Ishikawa (cell line): ENCODE measurements at regions not wholly inside any gene's neighbourhood (a gene's known extent, or its start where the extent isn't known, plus 50 kb on each side); places are given as distances from the start of the nearest gene placed in this dataset.

ENCODE experiments used
- CEBPB ChIP-seq: IDR thresholded peaks from 2 replicates; pipeline ENCODE4 v1.6.1; 2012
- CREB1 ChIP-seq: IDR thresholded peaks from 2 replicates; pipeline ENCODE4 v1.6.1; 2012; ENCODE audit warnings: low read depth
- EGR1 ChIP-seq: IDR thresholded peaks from 2 replicates; pipeline ENCODE4 v1.6.1; 2012
- EP300 ChIP-seq: IDR thresholded peaks from 2 replicates; pipeline ENCODE4 v1.6.1; 2012; ENCODE audit warnings: borderline replicate concordance
- FOXM1 ChIP-seq: IDR thresholded peaks from 2 replicates; pipeline ENCODE4 v1.6.1; 2012; ENCODE audit warnings: low read depth, borderline replicate concordance
- MAX ChIP-seq: IDR thresholded peaks from 2 replicates; pipeline ENCODE4 v1.6.1; 2012
- NFIC ChIP-seq: IDR thresholded peaks from 2 replicates; pipeline ENCODE4 v1.6.1; 2012
- RAD21 ChIP-seq: IDR thresholded peaks from 2 replicates; pipeline ENCODE4 v1.6.1; 2012; ENCODE audit warnings: low read depth
- REST ChIP-seq: IDR thresholded peaks from 2 replicates; pipeline ENCODE4 v1.6.1; 2012; ENCODE audit warnings: low read depth, mild to moderate bottlenecking
- TAF1 ChIP-seq: IDR thresholded peaks from 2 replicates; pipeline ENCODE4 v1.6.1; 2012; ENCODE audit warnings: low read depth, mild to moderate bottlenecking
- TCF12 ChIP-seq: IDR thresholded peaks from 2 replicates; pipeline ENCODE4 v1.6.1; 2012; ENCODE audit warnings: low read depth
- TEAD4 ChIP-seq: IDR thresholded peaks from 2 replicates; pipeline ENCODE4 v1.6.1; 2012
- YY1 ChIP-seq: IDR thresholded peaks from 2 replicates; pipeline ENCODE4 v1.6.1; 2012; ENCODE audit warnings: low read depth
- ZBTB7A ChIP-seq: IDR thresholded peaks from 2 replicates; pipeline ENCODE4 v1.6.1; 2012; ENCODE audit warnings: low read depth
- TF ChIP-seq, protein P1 (sequence below): IDR thresholded peaks from 2 replicates; pipeline ENCODE4 v1.6.1; 2012

DNA sequence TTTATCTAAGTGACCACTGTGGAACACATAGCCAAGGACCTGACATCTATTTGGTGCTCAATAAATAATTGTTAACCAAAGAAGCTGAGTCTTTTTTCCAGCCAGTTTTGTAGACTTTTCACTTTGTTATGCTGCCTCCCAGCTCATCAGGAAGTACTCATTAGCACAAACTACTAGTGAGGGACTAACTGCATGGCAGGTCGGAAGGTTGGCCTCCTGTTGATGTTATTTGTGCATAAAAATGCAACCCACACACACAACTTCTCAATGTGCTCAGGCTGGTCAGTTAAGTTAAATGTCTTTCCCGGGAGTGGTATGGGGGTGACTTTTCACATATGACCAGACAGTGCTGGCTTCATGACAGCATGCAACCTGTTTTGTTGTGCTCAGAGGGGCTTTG, 263.0 kb upstream of the TOPAZ1 start:
- TF ChIP-seq RAD21 (no peak), EGR1 (no peak), CREB1 (no peak), NFIC (no peak), REST (no peak), TCF12 (no peak), YY1 (no peak), MAX (no peak)

GRCh38 chr3:43979645-43980044, 262.0 kb upstream of the TOPAZ1 start:
- no peak for TF ChIP-seq ZBTB7A
- no peak for TF ChIP-seq RAD21
- TF ChIP-seq EGR1: no peak
- no peak for TF ChIP-seq MAX
- no peak for TF ChIP-seq TAF1
- TF ChIP-seq EP300: no peak
- TF ChIP-seq CREB1: no peak
- TF ChIP-seq TCF12: no peak
- no peak for TF ChIP-seq FOXM1
- no peak for TF ChIP-seq YY1
- TF ChIP-seq, protein P1, sequence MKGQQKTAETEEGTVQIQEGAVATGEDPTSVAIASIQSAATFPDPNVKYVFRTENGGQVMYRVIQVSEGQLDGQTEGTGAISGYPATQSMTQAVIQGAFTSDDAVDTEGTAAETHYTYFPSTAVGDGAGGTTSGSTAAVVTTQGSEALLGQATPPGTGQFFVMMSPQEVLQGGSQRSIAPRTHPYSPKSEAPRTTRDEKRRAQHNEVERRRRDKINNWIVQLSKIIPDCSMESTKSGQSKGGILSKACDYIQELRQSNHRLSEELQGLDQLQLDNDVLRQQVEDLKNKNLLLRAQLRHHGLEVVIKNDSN: no peak
- TF ChIP-seq NFIC: no peak
- no peak for TF ChIP-seq CEBPB
- TF ChIP-seq REST: no peak
- TF ChIP-seq TEAD4: no peak

GRCh38 chr3:43994657-43995546, 246.8 kb upstream of the TOPAZ1 start:
- TF ChIP-seq CEBPB (no peak), ZBTB7A (no peak), EP300 (no peak), MAX (peak; percentile 72)
- TF ChIP-seq, protein P1: peak; percentile 38; the same call in 1 of the 2 replicates

GRCh38 chr3:43995547-43996378, 245.9 kb upstream of the TOPAZ1 start:
- TF ChIP-seq RAD21 (no peak), YY1 (no peak), REST (no peak), TAF1 (no peak), CEBPB (no peak)
- TF ChIP-seq, protein P1: no peak
